Lower leg skin (tissue), 3 donors: ENCODE measurements at regions not wholly inside any gene's neighbourhood (a gene's known extent, or its start where the extent isn't known, plus 50 kb on each side); places are given as distances from the start of the nearest gene placed in this dataset.

Experiments
- CTCF ChIP-seq, 3 donors: fragments of 450-650 bp; IDR thresholded peaks; one replicate each; pipeline ENCODE4 v1.5.1; 2016; ENCODE audit warnings: antibody characterized with exemption in 3 of 3, mild to moderate bottlenecking in 3 of 3, moderate library complexity in 2 of 3
- POLR2A ChIP-seq, 2 donors: fragments of 450-650 bp; IDR thresholded peaks; one replicate each; pipeline ENCODE4 v1.6.1; 2016 to 2017; ENCODE audit warnings: antibody characterized with exemption in 2 of 2, mild to moderate bottlenecking in 1 of 2, moderate library complexity in 1 of 2

GRCh38 chr10:9560976-9561375, 1456.7 kb upstream of the CELF2 start:
- TF ChIP-seq CTCF (IDR thresholded peaks at IDR 0.05) (no peak), POLR2A (IDR thresholded peaks at IDR 0.05) (no peak)
